GM12865 (cell line): ENCODE measurements at regions not wholly inside any gene's neighbourhood (a gene's known extent, or its start where the extent isn't known, plus 50 kb on each side); places are given as distances from the start of the nearest gene placed in this dataset.

Experiments
- DNase-seq: peaks from one replicate; pipeline ENCODE4 v3.0.0; 2010; ENCODE audit warnings: low read depth
- H3K4me3 ChIP-seq: 2 replicates; pipeline ENCODE4 v1.5.1; 2011; ENCODE audit warnings: mild to moderate bottlenecking, low read depth, low read length, control low read depth
- TF ChIP-seq, protein P1 (sequence below): IDR thresholded peaks from 2 replicates; pipeline ENCODE4 v1.5.1; 2011; ENCODE audit warnings: low read length, control low read depth, low read depth, inconsistent platforms; ENCODE audit not compliant: insufficient read depth; ENCODE audit errors: missing control alignments

DNA sequence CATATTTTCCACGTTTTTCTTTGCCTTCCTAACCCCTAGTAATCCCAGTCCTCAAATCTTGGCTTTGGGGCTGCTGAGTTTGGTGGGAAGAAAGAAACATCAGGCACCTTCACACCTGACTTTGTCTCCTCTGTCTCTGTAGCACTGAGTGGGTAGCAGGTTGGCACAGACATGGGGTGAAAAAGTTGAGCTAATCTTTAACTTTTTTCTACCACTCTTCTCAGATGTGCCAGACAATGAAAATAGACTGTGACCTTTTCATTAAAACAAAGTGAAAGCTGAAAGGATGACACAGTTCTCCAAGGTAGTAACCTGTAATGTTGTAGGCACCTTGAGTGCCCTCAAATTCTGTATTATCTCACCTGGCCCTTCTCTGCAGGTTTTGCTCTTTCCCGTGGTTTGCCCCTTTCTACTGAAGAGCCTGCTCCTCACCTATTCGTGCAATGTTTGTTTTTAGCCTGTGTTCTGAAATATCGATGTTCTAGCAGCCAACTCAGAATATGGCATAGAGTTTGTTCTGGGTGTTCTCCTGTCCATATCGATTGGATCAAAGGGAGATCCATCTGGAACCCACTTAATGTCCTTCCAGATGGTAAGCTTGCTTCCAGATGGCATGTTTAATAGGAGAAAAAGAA lies 57.8 kb upstream of the ATXN1 start:
- TF ChIP-seq, protein P1, sequence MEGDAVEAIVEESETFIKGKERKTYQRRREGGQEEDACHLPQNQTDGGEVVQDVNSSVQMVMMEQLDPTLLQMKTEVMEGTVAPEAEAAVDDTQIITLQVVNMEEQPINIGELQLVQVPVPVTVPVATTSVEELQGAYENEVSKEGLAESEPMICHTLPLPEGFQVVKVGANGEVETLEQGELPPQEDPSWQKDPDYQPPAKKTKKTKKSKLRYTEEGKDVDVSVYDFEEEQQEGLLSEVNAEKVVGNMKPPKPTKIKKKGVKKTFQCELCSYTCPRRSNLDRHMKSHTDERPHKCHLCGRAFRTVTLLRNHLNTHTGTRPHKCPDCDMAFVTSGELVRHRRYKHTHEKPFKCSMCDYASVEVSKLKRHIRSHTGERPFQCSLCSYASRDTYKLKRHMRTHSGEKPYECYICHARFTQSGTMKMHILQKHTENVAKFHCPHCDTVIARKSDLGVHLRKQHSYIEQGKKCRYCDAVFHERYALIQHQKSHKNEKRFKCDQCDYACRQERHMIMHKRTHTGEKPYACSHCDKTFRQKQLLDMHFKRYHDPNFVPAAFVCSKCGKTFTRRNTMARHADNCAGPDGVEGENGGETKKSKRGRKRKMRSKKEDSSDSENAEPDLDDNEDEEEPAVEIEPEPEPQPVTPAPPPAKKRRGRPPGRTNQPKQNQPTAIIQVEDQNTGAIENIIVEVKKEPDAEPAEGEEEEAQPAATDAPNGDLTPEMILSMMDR, result no peak
- H3K4me3 ChIP-seq, result no peak overlapping the region
- no peak for DNase-seq

DNA sequence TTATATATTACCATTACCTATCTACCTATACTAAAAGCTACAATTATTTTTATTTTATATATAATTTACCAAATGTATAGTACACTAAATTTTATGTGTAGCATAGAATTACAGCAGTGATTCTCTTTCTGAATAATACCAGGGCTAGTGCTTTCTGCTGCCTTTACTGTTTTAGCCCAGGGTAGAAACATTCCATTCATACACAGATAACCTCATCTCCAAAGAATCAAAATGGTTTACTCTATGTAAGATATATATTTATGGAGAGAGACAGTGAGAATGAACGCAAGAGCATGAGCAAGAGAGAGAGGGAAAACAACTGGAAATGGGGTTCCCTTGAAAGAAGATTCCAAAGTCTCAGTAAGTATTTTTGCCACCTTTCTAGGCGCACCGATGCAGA lies 56.3 kb upstream of the ATXN1 start:
- no peak for DNase-seq
- H3K4me3 ChIP-seq, result no peak overlapping the region
- TF ChIP-seq, protein P1, result no peak

DNA sequence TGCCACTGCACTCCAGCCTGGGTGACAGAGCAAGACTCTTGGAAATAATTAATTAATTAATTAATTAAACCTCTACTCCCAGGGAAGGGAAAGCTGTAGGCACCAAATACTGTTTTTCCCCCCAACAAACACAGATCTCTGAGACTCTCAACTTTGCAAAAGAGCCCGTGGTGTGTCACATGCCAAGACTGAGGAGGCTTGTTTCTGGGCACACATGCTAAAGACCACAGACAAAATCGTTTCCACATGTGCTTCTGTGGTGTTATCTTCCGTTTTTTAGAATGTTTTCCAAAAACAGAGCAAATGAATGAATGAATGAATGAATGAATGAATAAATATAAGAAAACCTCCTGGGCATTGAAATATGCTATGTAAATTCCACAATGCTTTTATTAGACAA lies 55.6 kb upstream of the ATXN1 start:
- TF ChIP-seq, protein P1, result no peak
- no peak for DNase-seq
- H3K4me3 ChIP-seq, result no peak overlapping the region

DNA sequence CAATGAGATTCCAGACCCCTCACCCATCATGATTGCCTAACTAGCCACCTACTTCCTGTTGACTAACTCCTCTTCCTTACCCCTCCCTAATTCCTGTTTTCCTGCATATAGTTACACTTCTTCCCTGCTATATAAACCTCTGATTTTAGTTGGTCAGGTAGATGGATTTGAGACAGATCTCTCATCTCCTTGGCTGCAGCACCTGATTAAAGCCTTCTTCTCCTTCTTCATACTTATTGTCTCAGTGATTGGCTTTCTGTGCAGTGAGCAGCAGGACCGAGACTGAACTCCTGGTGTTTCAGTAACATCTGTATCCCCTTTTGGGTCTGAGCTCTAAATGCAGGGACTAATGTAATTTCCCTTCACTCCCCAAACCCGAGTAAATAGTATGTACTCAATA lies 51.7 kb upstream of the ATXN1 start:
- no peak overlapping the region for H3K4me3 ChIP-seq
- TF ChIP-seq, protein P1, result no peak
- DNase-seq, result no peak

DNA sequence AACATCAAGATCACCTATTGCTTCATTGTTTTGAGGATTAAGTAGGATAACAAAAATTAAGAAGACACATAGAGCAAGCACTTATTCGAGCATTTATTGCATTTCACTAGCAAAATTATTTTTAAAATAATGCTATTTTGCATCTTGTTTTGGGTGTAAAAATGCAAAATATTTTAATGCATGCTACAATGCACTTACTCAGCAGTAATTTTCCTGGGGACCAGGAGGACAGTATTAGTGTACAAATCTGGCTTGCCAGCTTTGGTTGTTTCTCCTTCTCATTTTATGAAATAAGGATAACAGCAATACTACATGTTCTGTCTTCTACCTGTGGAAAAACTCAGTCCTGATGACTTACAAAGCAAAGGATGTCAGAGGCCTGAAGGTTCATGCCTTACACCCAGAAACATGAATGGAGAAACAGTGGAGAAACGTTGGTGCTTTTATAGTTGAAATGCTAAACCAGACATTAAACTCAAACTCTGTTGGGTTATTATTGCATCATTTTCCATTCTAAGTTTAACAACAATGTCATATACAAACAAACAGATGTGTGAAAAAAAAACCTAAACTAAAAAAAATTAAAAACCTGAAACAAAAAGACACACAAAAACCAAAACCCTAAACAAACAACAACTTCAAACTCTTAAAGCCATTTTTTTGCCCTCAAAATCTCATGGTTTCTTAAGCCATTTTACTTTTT lies 50.2 kb upstream of the ATXN1 start:
- TF ChIP-seq, protein P1, result no peak
- DNase-seq, result no peak
- no peak overlapping the region for H3K4me3 ChIP-seq
